HG02870 (cell line): ENCODE measurements at regions not wholly inside any gene's neighbourhood (a gene's known extent, or its start where the extent isn't known, plus 50 kb on each side); places are given as distances from the start of the nearest gene placed in this dataset.
"Not testable (repeated sequence)": the region's sequence is repeated elsewhere in the genome, so short reads cannot be mapped to it uniquely, and the experiment has no call there.

Source experiments
- ATAC-seq: cut with Tn5 transposase; IDR thresholded peaks from one replicate; pipeline ENCODE4 v1.9.1; 2021; ENCODE audit warnings: mild to moderate bottlenecking, moderate library complexity; ENCODE audit not compliant: unreplicated experiment

- no peak for ATAC-seq
Measured at GRCh38 chr4:138347561-138347960, 105.4 kb upstream of the SLC7A11 start.

DNA sequence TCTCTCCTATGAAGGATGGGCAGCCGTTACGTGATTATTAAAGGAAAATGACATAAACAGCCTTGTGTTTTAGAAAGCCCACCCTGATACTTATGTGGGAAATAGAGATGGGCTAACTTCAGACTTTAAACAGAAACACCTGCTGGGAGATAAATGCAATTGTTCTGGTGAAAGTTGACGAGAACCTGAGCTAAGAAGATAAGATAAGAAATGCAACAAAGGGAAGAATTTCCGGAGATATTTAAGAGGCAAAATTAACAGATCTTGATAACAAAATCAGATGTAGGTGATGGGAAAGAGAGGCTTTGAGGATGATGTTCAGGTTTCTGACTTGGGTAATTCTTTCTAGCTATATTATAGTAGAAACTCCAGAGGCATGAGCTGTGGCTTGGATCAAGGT lies 102.7 kb upstream of the SLC7A11 start:
- ATAC-seq, result no peak

- ATAC-seq, result no peak
Measured at GRCh38 chr4:138344054-138344453, 101.9 kb upstream of the SLC7A11 start.

- peak; percentile 51 for ATAC-seq
Measured at GRCh38 chr4:138341739-138342415, 99.7 kb upstream of the SLC7A11 start.

DNA sequence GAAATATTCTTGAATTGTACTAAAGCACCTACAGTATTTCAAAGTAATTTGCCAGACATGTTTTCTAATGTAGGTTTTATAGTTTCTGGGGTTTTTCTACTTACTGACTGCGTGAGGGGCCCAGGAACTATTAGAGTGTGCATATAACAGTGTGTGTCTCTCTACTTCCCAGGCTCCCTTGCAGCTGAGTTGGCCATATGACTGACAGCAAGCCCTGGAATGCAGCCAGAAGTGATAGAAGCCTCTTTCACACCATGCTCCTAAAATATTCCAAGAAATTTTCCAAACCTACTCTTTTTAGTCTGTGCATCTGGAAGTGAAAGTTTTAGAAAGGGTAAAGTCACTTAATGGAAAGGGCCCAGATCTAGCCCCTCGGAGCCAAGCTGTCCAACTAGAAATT lies 96.7 kb upstream of the SLC7A11 start:
- ATAC-seq, result no peak

DNA sequence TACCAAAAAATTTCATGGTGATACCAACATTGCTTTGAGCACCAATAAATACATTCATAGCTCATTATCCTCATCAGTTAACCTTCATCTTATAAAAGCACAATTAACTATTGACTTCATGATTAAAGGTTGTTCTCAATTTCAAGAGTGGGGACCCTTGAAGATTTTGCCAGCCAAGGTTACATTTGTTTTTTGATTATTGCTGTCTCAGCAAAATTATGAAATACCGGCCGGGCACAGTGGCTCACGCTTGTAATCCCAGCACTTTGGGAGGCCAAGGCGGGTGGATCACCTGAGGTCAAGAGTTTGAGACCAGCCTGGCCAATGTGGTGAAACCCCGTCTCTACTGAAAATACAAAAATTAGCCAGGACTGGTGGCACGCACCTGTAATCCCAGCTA lies 96.1 kb upstream of the SLC7A11 start:
- not testable (repeated sequence) for ATAC-seq

- no peak for ATAC-seq
Measured at GRCh38 chr4:138334346-138335016, 92.3 kb upstream of the SLC7A11 start.

DNA sequence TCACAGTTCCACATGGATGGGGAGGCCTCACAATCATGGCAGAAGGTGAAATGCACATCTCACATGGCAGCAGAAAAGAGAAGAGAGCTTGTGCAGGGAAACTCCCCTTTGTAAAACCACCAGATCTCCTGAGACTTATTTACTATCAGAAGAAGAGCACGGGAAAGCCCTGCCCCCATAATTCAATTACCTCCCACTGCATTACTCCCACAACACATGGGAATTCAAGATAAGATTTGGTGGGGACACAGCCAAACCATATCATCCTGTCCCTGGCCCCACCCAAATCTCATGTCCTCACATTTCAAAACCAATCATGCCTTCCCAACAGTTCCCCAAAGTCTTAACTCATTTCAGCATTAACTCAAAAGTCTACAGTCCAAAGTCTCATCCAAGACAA lies 90.3 kb upstream of the SLC7A11 start:
- not testable (repeated sequence) for ATAC-seq

DNA sequence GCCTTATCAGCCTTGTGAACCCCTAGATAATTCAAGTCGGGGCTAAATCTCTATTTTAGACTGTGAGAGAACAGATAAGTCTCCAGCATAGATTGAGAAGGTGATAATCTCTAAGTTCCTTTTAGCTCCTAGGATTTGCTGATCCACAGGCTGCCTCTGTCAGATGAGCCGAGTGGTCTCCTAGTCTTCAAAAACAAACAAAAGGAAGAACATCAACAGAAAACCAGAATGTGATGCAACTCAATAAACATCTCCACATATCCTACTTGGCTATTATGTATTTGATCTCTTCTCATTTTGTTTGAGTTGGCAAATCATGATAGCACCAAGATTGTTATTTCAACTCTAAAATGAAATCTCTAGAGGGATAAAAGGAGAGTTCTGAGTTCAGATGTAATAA lies 88.4 kb upstream of the SLC7A11 start:
- ATAC-seq, result no peak

GRCh38 chr4:138329506-138330070 lies 87.4 kb upstream of the SLC7A11 start:
- no peak for ATAC-seq

DNA sequence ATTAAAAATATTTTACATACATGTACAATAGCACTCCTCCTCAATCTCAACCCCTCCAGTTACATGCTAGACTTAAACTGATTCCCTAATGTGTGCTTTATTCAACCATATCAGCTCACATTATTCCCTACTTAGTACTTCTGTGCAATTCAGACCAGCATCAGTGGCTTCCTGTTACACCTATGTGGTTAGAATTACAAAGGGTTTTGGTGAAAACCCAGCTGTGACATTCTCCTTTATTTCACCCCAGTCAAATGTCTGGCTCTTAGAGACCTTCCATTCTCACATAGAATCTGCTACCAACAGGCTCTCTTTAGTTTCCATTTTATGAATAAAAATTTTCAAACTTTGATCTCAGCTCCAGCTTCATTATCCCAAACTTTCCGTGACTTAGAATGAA lies 85.2 kb upstream of the SLC7A11 start:
- ATAC-seq, result no peak

GRCh38 chr4:138320831-138321230 lies 78.7 kb upstream of the SLC7A11 start:
- ATAC-seq, result no peak

- ATAC-seq, result no peak
Measured at GRCh38 chr4:138320030-138320429, 77.9 kb upstream of the SLC7A11 start.

DNA sequence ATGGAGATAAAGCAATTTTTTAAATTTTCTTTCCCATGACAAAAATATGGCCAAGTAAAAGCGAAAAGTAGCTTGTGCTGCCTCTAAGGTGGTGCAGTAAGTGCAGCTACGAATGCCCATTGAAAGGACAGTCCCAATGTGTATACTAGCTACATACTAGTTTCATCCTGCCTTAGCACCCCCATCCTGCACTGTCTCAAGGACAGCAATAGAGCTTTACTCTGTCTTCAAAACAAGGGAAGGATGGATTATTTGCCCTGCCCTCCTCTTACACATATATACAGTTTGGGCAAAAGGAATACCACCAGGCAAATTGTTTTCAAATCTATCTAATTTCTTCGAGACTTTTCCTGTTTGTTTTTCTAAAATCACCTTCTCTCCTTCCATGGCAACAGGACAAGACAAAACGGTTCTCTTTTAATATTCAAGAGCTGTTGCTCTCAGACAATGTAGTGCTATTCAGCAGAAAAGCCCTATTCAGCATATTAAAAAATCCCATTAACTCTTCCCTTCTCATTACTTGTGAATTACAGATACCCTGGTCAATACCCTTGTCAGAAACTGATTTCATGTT lies 75.1 kb upstream of the SLC7A11 start:
- no peak for ATAC-seq

DNA sequence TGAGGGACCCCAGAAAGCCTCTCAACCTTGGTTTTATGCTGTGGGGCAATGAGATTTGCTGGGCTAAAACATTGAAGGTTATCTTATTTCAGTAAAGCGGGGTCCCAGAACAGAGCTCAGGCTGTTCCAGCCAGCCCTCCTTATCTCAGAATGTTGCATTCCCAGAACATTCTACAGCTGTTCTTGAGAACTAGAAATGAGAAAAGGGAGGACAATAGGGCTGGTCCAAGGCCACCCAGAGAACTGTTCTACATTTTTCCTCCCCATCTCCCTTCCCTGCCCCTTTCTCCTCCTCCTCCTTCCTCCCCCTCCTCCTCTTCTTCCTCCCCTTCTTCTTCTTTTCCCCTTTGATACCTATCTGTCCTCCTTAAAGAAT lies 70.4 kb upstream of the SLC7A11 start:
- no peak for ATAC-seq

GRCh38 chr4:138311771-138312535 lies 69.8 kb upstream of the SLC7A11 start:
- no peak for ATAC-seq

DNA sequence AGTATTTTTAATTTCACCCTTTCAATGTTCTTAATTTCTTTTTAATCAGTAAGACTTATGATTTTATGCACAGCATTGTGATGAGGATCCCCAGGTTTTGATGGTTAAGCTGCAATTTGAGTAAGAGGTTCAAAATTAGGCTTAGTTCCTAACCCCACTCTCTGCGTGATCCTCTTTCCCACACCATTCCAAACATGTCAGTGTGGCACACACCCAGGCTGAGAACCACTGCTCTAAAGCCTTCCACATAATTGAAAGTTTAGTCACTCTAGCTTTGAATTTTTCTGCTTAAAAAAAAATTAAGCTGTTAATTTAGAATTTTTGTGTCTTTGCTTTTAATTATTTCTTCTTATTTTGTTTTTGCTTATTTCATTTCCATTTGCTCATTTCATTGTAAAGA lies 68.8 kb upstream of the SLC7A11 start:
- no peak for ATAC-seq

GRCh38 chr4:138310498-138310897 lies 68.3 kb upstream of the SLC7A11 start:
- no peak for ATAC-seq

DNA sequence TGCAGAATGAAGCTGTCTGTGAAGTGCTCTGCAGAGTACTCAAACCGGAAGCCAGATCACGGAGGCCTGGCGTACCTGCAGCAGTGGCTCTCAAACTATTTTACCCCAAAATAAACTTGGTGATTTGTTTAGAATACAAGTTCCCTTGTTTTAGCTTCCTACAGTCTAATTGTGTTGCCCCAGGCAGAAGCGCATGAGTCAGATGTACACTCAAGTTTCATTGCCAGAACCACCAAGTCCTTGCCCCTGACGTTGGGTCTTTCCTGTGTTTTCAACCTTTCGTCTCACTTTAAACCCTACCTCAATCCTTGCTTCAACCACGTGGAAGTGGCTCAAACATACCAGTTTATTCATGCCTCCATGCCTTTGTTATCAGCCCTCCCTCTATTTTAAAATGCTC lies 66.2 kb upstream of the SLC7A11 start:
- ATAC-seq, result no peak

GRCh38 chr4:138307319-138307718 lies 65.2 kb upstream of the SLC7A11 start:
- ATAC-seq, result no peak

DNA sequence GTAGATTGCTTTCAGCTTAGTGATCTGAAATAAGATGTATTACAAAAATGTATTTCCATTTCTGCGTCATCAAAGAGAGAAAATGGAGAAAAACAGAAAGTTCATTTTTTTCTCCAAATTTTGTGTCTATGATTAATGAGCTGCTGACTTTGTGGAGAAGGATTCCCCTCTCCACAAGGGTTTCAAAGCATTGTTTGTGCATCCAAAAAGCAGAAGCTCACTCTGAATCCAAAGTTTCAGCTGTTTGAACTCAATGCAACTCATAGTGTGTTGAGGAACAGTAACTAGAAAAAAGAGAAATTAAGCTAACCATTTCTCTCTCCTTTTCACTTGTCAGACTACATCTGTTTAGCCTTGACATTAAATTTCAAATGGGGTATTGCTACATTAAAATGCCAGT lies 62.9 kb upstream of the SLC7A11 start:
- ATAC-seq, result no peak
